NCI-H2227 treated with DMSO at 0.1 percent for 48 hours (cell line): ENCODE measurements at regions not wholly inside any gene's neighbourhood (a gene's known extent, or its start where the extent isn't known, plus 50 kb on each side); places are given as distances from the start of the nearest gene placed in this dataset.
A peak's percentile ranks its signal among the peaks of the same experiment; 100 is the strongest.
"Not testable (repeated sequence)": the region's sequence is repeated elsewhere in the genome, so short reads cannot be mapped to it uniquely, and the experiment has no call there.

Experiments used
- DNase-seq: peaks from one replicate; lab custom pipeline; 2025; lab: John Stamatoyannopoulos, UW

- no peak for DNase-seq
Observed at GRCh38 chr18:54433368-54433767, 75.7 kb downstream of the C18orf54 start.

- no peak for DNase-seq
Observed at GRCh38 chr18:54433857-54434256, 76.2 kb downstream of the C18orf54 start.

- no peak for DNase-seq
Observed at GRCh38 chr18:54434453-54434852, 76.7 kb downstream of the C18orf54 start.

DNA sequence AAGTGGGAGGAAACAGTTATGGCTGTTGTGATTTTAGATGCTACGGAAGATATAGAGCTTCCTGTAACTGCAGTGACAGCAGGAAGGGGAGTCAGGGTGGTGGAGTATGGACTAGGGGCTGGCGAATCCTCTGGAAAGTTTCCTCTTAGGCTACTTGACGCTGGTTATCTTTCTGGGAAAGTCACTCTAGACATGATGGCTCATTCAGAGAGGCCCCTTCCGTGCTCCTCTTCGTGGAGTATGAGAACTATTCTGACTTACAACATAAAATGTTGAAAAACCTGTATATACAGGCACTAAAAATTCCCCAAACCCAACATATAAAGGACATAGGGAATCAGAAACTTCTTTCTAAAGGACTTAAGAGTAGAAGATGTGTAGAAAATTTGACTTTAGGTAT, 78.8 kb downstream of the C18orf54 start:
- DNase-seq, result no peak

GRCh38 chr18:54440292-54440691, 82.6 kb downstream of the C18orf54 start:
- no peak for DNase-seq

- DNase-seq, result peak; percentile 28
Observed at GRCh38 chr18:54444319-54444914, 86.7 kb downstream of the C18orf54 start.

DNA sequence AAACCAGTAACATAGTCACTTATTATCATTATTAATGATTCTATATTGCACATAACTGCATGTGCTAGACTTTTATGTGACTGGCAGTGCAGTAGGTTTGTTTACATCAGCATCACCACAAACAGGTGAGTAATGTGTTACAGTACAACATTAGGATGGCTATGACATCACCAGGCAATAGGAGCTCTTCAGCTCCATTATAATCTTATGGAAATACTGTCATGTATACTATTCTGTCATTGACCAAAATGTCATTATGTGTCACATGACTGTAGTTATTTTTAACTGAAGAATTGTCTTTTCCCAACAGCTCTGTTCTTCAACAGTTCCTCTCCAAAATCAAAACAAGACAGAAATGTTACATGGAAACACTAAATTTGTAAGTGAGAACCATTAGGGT, 96.3 kb downstream of the C18orf54 start:
- DNase-seq, result no peak

- DNase-seq, result no peak
Observed at GRCh38 chr18:54465502-54465901, 107.8 kb downstream of the C18orf54 start.

- no peak for DNase-seq
Observed at GRCh38 chr18:54466248-54467005, 108.7 kb downstream of the C18orf54 start.

- DNase-seq, result no peak
Observed at GRCh38 chr18:54479365-54479764, 111.7 kb upstream of the DYNAP start.

DNA sequence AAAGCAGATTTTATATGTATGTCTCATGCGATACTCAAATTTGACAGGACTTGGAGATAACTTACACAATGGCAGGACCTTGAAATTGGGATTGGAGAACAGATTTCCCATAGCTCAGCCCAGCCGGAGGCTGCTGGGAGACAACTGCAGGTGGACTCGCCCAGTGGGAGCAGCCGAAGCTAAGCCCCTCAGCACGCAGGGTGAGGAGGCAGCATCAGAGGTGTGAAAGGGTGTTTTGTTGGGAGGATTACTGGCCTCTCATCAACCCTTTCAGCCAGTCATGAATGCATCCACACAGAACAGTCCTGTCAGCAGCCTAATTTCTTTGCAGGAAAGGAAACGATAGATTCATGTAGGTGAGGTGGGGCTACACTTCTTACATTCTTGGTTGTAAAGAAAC, 110.4 kb upstream of the DYNAP start:
- no peak for DNase-seq

DNA sequence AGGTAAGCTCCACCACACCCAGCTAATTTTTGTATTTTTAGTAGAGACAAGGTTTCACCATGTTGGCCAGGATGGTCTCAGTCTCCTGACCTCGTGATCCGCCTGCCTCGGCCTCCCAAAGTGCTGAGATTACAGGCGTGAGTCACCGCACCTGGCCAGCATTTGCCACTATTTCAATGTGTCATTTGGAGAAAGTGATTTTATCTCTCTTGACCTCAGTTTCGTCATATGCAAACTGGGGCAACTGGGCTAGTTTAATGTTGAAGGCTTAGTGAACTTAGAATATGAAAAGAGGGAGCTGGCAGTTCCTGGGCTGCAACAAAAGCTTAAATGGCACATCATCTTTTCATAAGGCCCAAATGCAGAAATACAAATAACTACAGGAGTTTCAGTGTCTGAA, 88.6 kb upstream of the DYNAP start:
- DNase-seq, result not testable (repeated sequence)

DNA sequence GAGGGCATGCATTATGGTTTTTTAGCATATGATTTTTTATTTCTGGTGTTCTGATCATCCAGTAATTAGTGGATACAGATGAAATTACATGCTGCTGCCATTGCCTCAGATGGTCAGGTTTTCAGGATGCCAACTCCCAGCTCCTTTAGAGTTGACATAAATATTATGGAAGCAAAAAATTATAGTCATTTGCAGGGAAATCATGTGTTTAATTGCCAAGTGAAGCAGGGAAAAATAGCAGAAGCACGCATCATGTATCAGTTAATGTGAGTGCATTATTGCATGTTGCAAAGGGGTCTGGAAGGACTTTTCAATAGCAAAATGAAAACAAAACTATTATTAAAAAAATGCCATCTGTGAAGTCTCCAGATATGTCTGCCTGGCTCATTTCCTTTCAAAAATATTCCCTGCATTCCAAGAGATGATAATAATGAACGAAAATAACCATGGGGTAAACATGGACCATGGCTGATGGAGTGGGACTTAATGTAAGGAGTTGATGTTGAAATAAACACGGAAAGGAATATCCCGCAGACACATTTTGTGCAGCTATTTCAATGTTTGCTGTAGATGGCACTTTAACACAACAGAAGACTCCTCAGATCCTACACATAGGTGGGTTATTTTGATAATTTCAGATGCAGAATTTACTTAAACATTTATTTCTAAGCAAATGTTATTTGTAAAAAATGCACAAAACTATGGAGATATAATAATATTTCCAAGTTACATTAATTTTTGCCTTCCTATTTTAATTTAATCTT, 87.7 kb upstream of the DYNAP start:
- DNase-seq, result peak; percentile 13

- no peak for DNase-seq
Observed at GRCh38 chr18:54506516-54507261, 84.4 kb upstream of the DYNAP start.

DNA sequence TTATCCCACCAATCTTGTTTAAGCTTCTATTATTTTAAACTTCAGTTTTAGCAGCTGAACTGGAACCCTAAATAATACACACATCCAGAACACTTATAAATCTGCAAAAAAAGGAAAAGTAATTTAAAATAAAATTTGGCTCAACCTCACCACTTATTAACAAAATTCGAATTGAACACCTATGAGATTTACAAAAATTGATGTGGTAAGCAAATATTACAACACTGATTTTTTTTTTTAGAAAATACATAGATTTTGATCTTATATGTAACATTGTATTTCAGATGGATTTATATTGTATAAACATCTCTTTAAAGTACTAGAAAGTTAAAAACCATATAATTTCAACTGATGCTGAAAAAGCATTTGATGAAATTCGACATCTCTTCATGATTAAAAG, 81.3 kb upstream of the DYNAP start:
- no peak for DNase-seq

DNA sequence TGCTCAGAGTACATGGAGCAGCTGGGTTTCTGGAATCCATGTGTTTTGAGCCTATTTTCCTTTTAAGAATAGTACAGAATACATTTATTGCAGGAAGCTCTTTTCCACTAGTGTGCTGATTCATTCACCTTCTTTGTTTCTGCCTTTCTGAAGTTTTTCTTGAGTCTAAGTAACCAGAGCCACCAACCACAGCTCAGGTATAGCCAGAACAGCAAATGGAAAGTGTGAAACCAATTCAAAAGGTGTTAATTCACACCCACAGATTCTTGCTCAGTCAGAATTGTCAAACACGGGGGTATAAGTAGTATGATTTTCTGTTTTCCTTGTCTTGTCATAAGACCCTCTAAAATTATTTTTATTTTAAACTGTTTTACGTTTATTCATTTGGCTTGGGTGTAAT, 75.9 kb upstream of the DYNAP start:
- DNase-seq, result no peak

DNA sequence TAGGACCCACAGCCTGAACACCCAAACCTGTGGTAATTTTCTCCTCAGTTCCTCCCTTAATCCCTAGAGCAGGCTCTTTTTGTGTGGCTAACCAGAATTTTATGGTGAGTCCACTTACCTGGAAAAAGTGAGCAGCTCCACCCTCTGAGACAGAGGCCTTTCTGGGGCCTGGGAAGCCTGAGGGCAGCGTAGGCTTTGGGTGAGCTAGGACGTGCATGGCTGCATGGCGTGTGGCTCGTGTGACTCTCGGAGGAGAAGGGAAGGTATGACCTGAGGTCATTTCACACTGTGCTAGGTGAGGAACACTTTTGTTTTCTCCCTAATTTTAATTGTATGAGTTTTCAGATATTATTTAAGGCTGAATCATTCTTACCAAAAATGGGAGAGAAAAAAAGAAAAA, 73.5 kb upstream of the DYNAP start:
- no peak for DNase-seq

GRCh38 chr18:54521846-54522245, 69.2 kb upstream of the DYNAP start:
- no peak for DNase-seq

- DNase-seq, result no peak
Observed at GRCh38 chr18:54528942-54529376, 62.1 kb upstream of the DYNAP start.

- no peak for DNase-seq
Observed at GRCh38 chr18:54529444-54529843, 61.6 kb upstream of the DYNAP start.

GRCh38 chr18:54530285-54530684, 60.8 kb upstream of the DYNAP start:
- DNase-seq, result no peak

- no peak for DNase-seq
Observed at GRCh38 chr18:54531402-54532065, 59.5 kb upstream of the DYNAP start.
